Esophagus squamous epithelium (tissue), 4 donors: ENCODE measurements at regions not wholly inside any gene's neighbourhood (a gene's known extent, or its start where the extent isn't known, plus 50 kb on each side); places are given as distances from the start of the nearest gene placed in this dataset.

Experiments
- CTCF ChIP-seq, 6 experiments: fragments of 450-650 bp in 4 of 6; fragments of 200-600 bp in 2 of 6; sonication (generic) in 2 of 6; IDR thresholded peaks; one replicate each; pipeline ENCODE4 v1.5.1; 2016 to 2019; ENCODE audit warnings: antibody characterized with exemption in 6 of 6, mild to moderate bottlenecking in 4 of 6, moderate library complexity in 4 of 6
- POLR2A ChIP-seq, 4 donors: fragments of 450-650 bp; IDR thresholded peaks; one replicate each; pipeline ENCODE4 v1.6.1; 2017; ENCODE audit warnings: antibody characterized with exemption in 4 of 4, mild to moderate bottlenecking in 4 of 4, moderate library complexity in 3 of 4

- TF ChIP-seq CTCF (IDR thresholded peaks at IDR 0.05) (no peak), POLR2A (IDR thresholded peaks at IDR 0.05) (no peak)
Measured at GRCh38 chr4:173794662-173795061, 264.6 kb upstream of the HAND2 start.
